ENCODE measurements at regions not wholly inside any gene's neighbourhood (a gene's known extent, or its start where the extent isn't known, plus 50 kb on each side); places are given as distances from the start of the nearest gene placed in this dataset.
"Not testable (repeated sequence)": the region's sequence is repeated elsewhere in the genome, so short reads cannot be mapped to it uniquely, and the experiment has no call there.

DNA sequence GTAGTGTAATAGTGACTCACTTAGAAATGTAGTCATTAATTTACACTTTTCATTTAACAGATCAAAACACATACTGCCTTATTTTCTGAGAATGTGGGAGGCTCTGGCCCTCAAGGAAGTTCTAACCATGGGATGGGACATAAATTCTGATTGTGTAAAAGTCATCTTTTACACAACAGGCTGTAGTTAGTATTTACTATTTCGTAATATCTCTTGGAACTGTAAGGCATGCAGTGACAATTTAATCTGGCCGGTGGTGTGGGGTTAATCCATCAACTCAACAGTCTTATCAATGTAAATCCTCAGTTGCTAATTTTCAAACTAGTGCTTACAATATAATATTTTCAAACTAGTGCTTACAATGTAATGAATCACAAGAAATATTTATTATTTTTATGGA is 1599.2 kb downstream of the EFNB2 start:
- in situ Hi-C loops (cut with HindIII; ENCODE audit: low pct_ligation_motif_present, low sequenced_read_pairs), result no loop called here
- no peak overlapping the region for H3K27ac ChIP-seq
- TF ChIP-seq, protein P1, sequence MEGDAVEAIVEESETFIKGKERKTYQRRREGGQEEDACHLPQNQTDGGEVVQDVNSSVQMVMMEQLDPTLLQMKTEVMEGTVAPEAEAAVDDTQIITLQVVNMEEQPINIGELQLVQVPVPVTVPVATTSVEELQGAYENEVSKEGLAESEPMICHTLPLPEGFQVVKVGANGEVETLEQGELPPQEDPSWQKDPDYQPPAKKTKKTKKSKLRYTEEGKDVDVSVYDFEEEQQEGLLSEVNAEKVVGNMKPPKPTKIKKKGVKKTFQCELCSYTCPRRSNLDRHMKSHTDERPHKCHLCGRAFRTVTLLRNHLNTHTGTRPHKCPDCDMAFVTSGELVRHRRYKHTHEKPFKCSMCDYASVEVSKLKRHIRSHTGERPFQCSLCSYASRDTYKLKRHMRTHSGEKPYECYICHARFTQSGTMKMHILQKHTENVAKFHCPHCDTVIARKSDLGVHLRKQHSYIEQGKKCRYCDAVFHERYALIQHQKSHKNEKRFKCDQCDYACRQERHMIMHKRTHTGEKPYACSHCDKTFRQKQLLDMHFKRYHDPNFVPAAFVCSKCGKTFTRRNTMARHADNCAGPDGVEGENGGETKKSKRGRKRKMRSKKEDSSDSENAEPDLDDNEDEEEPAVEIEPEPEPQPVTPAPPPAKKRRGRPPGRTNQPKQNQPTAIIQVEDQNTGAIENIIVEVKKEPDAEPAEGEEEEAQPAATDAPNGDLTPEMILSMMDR (IDR thresholded peaks at IDR 0.05; ENCODE audit: low read depth, low read length, missing control alignments), result no peak
- no peak overlapping the region for H3K4me3 ChIP-seq (ENCODE audit: low read depth, low read length)
- no peaks in the 10 kb centered on the region for H3K27me3 ChIP-seq (replicated peaks)
- no peaks in the 10 kb centered on the region for H3K36me3 ChIP-seq (replicated peaks)
- DNase-seq, result no peak

DNA sequence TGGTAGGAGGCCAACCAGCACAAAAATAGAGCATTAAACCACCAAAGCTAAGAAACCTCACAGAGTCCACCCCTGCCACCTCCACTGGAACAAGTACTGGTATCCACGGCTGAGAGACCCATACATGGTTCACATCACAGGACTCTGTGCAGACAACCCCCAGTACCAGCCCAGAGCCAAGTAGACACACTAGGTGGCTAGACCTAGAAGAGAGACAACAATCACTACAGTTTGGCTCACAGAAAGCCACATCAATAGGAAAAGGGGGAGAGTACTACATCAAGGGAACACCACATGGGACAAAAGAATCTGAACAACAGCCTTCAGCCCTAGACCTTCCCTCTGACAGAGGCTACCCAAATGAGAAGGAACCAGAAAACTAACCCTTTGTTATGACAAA is 1614.9 kb downstream of the EFNB2 start:
- H3K27me3 ChIP-seq (replicated peaks); H3K36me3 ChIP-seq (replicated peaks); in situ Hi-C loops (cut with HindIII; ENCODE audit: low pct_ligation_motif_present, low sequenced_read_pairs); DNase-seq; H3K27ac ChIP-seq; H3K4me3 ChIP-seq (ENCODE audit: low read depth, low read length): not testable (repeated sequence)

DNA sequence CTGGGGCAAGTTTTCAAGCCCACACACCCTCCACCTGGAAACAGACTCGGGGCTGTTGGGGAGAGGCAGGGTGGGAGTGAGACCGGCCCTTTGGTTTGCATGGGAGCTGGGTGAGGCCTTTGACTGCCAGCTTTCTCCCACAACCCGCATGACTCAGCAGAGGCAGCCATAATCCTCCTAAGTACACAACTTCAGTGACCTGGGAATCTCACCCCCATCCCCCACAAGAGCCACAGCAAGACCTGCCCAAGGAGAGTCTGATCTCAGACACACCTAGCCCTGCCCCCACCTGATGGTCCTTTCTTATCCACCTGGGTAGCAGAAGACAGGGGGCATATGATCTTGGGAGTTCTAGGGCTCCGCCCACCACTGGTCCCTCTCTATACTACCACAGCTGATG is 1615.4 kb downstream of the EFNB2 start:
- H3K36me3 ChIP-seq (replicated peaks), result no peaks in the 10 kb centered on the region
- no peak overlapping the region for H3K4me3 ChIP-seq (ENCODE audit: low read depth, low read length)
- H3K27ac ChIP-seq, result no peak overlapping the region
- in situ Hi-C loops (cut with HindIII; ENCODE audit: low pct_ligation_motif_present, low sequenced_read_pairs), result no loop called here
- H3K27me3 ChIP-seq (replicated peaks), result no peaks in the 10 kb centered on the region
- no peak for DNase-seq
- TF ChIP-seq, protein P1 (IDR thresholded peaks at IDR 0.05; ENCODE audit: low read depth, low read length, missing control alignments), result no peak

DNA sequence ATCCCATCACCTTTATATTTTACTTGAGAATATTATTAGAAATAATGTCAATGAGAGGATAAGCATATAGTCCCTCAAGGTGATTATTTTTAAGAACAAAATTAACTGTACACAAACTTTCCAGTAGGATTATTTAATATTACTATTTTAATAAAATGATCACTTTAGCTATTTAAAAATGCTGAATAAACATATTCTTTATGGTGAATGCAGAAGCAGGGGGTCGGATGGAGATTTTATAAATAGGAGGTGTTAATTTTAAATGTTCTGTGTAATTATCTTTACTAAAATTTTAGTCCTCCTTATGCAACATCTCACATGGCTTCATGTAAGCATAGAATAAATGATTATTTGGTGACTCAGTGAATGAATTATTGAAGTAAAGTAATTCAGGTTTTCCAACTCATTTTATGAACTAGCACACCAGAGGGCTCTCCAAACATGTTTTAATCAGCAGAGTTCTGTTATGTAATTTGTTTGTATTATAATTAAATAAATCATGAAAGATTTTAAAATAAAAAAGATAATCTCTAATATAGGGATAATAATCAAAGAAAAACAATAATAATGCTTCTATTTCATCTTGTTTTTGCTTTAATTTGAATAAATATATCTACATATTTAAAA is 1635.2 kb downstream of the EFNB2 start:
- no peak for DNase-seq
- in situ Hi-C loops (cut with HindIII; ENCODE audit: low pct_ligation_motif_present, low sequenced_read_pairs), result no loop called here
- H3K36me3 ChIP-seq (replicated peaks), result no peaks in the 10 kb centered on the region
- no peak overlapping the region for H3K27ac ChIP-seq
- H3K4me3 ChIP-seq (ENCODE audit: low read depth, low read length), result no peak overlapping the region
- no peaks in the 10 kb centered on the region for H3K27me3 ChIP-seq (replicated peaks)
- TF ChIP-seq, protein P1 (IDR thresholded peaks at IDR 0.05; ENCODE audit: low read depth, low read length, missing control alignments), result no peak

DNA sequence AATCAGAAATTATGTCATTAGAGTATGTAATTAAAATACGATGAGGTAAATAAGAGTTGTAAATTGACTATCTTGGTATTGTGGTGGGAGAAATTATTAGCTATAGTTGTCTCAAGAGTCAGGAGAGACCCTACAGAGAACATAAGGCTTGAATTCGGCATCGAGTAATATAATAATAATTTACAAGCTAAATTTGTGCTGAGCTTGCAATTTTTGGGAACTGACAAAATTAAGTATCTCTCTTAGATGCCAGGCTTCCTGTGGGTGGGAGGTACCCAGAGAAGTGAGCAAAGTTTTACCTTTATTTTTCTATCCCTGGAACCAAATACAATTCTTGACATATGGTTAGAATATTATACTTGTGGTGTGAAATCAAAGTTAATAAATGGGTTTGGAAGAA is 1637.0 kb downstream of the EFNB2 start:
- H3K27me3 ChIP-seq (replicated peaks), result no peaks in the 10 kb centered on the region
- DNase-seq, result no peak
- H3K27ac ChIP-seq, result no peak overlapping the region
- no peaks in the 10 kb centered on the region for H3K36me3 ChIP-seq (replicated peaks)
- TF ChIP-seq, protein P1 (IDR thresholded peaks at IDR 0.05; ENCODE audit: low read depth, low read length, missing control alignments), result no peak
- in situ Hi-C loops (cut with HindIII; ENCODE audit: low pct_ligation_motif_present, low sequenced_read_pairs), result no loop called here
- no peak overlapping the region for H3K4me3 ChIP-seq (ENCODE audit: low read depth, low read length)

DNA sequence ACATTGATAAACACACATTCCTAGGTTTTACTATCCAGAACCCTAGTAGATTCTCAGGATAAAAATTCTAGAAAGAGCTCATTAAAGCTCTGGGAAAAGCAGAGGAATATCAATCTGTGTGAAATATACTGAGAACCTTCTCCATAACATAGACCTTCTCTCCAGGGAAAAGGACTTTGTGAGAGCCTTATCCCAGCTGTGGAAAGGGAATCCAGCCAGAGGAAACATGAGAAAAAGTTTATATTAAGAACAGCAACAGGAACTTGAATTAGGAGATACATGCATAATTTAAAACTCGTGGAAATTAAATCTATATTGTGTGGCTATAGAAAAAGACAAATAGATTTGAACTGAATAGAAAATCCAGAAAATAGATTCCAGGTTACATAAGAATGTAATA is 1639.9 kb downstream of the EFNB2 start:
- Histone ChIP-seq H3K27ac (no peak overlapping the region), H3K27me3 (replicated peaks) (no peaks in the 10 kb centered on the region), H3K36me3 (replicated peaks) (no peaks in the 10 kb centered on the region), H3K4me3 (ENCODE audit: low read depth, low read length) (no peak overlapping the region)
- in situ Hi-C loops (cut with HindIII; ENCODE audit: low pct_ligation_motif_present, low sequenced_read_pairs), result no loop called here
- no peak for DNase-seq
- TF ChIP-seq, protein P1 (IDR thresholded peaks at IDR 0.05; ENCODE audit: low read depth, low read length, missing control alignments), result no peak

All from brain microvascular endothelial cell (primary cell).